HEK293 (cell line): ENCODE measurements at regions not wholly inside any gene's neighbourhood (a gene's known extent, or its start where the extent isn't known, plus 50 kb on each side); places are given as distances from the start of the nearest gene placed in this dataset.

Source experiments
- CTCF ChIP-seq: fragments of 450-650 bp; formaldehyde crosslinking; IDR thresholded peaks from 2 replicates; pipeline ENCODE4 v1.5.1; 2016; ENCODE audit warnings: missing biosample characterization, missing genetic modification characterization
- MYNN ChIP-seq: fragments of 450-650 bp; formaldehyde crosslinking; IDR thresholded peaks from 2 replicates; pipeline ENCODE4 v1.5.1; 2016; ENCODE audit warnings: missing biosample characterization, missing genetic modification characterization, borderline replicate concordance
- PATZ1 ChIP-seq: fragments of 450-650 bp; formaldehyde crosslinking; IDR thresholded peaks from 2 replicates; pipeline ENCODE4 v1.5.1; 2016; ENCODE audit warnings: missing biosample characterization, missing genetic modification characterization
- SP7 ChIP-seq: fragments of 450-650 bp; formaldehyde crosslinking; IDR thresholded peaks from 2 replicates; pipeline ENCODE4 v1.5.1; 2016; ENCODE audit warnings: missing biosample characterization, missing genetic modification characterization
- ZNF221 ChIP-seq: fragments of 450-650 bp; formaldehyde crosslinking; IDR thresholded peaks from 2 replicates; pipeline ENCODE4 v1.5.1; 2017; ENCODE audit warnings: missing biosample characterization, missing genetic modification characterization, borderline replicate concordance
- ZNF274 ChIP-seq, 2 experiments: fragments of 200-500 bp in 1 of 2; fragments of 450-650 bp in 1 of 2; sonication (Bioruptor generic) in 1 of 2; formaldehyde crosslinking in 1 of 2; IDR thresholded peaks; 2 replicates each; pipeline versions ENCODE4 v1.5.1 to v1.6.1; 2014 to 2016; ENCODE audit warnings: borderline replicate concordance in 1 of 2, inconsistent platforms in 1 of 2, low read length in 1 of 2, missing biosample characterization in 1 of 2, missing genetic modification characterization in 1 of 2
- ZNF404 ChIP-seq: fragments of 450-650 bp; formaldehyde crosslinking; IDR thresholded peaks from 2 replicates; pipeline ENCODE4 v1.5.1; 2017; ENCODE audit warnings: missing biosample characterization, missing genetic modification characterization
- ZNF664 ChIP-seq: fragments of 450-650 bp; formaldehyde crosslinking; IDR thresholded peaks from 2 replicates; pipeline ENCODE4 v1.5.1; 2016; ENCODE audit warnings: missing biosample characterization, missing genetic modification characterization
- ZNF830 ChIP-seq: fragments of 450-650 bp; IDR thresholded peaks from 2 replicates; pipeline ENCODE4 v1.5.0; 2018; ENCODE audit warnings: missing biosample characterization, missing genetic modification characterization, low read depth, mild to moderate bottlenecking, moderate library complexity

- no peak for TF ChIP-seq ZNF274 (IDR thresholded peaks at IDR 0.05; ENCODE audit: low read length)
- no peak for TF ChIP-seq ZNF274 (tag by site-specific recombination; IDR thresholded peaks at IDR 0.05; ENCODE audit: borderline replicate concordance)
- TF ChIP-seq SP7 (tag by site-specific recombination) = no peak
- TF ChIP-seq ZNF830 (tag by site-specific recombination) = no peak
- TF ChIP-seq CTCF (tag by site-specific recombination) = no peak
- no peak for TF ChIP-seq ZNF404
- no peak for TF ChIP-seq MYNN (tag by site-specific recombination)
- TF ChIP-seq ZNF221 (tag by site-specific recombination) = no peak
- no peak for TF ChIP-seq PATZ1 (tag by site-specific recombination)
- no peak for TF ChIP-seq ZNF664 (tag by site-specific recombination)
Observed at GRCh38 chr14:21911877-21912276, 238.3 kb upstream of the OR4E1 start.
